Chondrocyte (in vitro differentiated cells): ENCODE measurements at regions not wholly inside any gene's neighbourhood (a gene's known extent, or its start where the extent isn't known, plus 50 kb on each side); places are given as distances from the start of the nearest gene placed in this dataset.

Experiments
- DNase-seq: peaks from one replicate; pipeline ENCODE4 v3.0.0; 2021; ENCODE audit warnings: mixed read lengths, low spot score
- H3K27ac Mint-ChIP-seq: one replicate; pipeline ENCODE4 v1.8.0; 2021; ENCODE audit warnings: mild to moderate bottlenecking, moderate library complexity, mixed read lengths; ENCODE audit not compliant: unreplicated experiment
- H3K27me3 Mint-ChIP-seq: 2 replicates; pipeline ENCODE4 v1.8.0; 2021; ENCODE audit warnings: low read depth, mixed read lengths
- H3K36me3 Mint-ChIP-seq: 2 replicates; pipeline ENCODE4 v1.8.0; 2021; ENCODE audit warnings: low read depth, mixed read lengths
- H3K4me1 Mint-ChIP-seq: 2 replicates; pipeline ENCODE4 v1.8.0; 2021; ENCODE audit warnings: low read depth, mild to moderate bottlenecking, mixed read lengths
- H3K4me3 Mint-ChIP-seq: one replicate; pipeline ENCODE4 v1.8.0; 2021; ENCODE audit warnings: mild to moderate bottlenecking, moderate library complexity, mixed read lengths; ENCODE audit not compliant: unreplicated experiment
- H3K9me3 Mint-ChIP-seq: 2 replicates; pipeline ENCODE4 v1.8.0; 2021; ENCODE audit warnings: low read depth, mixed read lengths
- TF ChIP-seq, protein P1 (sequence below): fragments of 200-600 bp; sonication (generic); IDR thresholded peaks from 2 replicates; pipeline ENCODE4 v1.5.0; 2021; ENCODE audit warnings: antibody characterized with exemption, mild to moderate bottlenecking, moderate library complexity

DNA sequence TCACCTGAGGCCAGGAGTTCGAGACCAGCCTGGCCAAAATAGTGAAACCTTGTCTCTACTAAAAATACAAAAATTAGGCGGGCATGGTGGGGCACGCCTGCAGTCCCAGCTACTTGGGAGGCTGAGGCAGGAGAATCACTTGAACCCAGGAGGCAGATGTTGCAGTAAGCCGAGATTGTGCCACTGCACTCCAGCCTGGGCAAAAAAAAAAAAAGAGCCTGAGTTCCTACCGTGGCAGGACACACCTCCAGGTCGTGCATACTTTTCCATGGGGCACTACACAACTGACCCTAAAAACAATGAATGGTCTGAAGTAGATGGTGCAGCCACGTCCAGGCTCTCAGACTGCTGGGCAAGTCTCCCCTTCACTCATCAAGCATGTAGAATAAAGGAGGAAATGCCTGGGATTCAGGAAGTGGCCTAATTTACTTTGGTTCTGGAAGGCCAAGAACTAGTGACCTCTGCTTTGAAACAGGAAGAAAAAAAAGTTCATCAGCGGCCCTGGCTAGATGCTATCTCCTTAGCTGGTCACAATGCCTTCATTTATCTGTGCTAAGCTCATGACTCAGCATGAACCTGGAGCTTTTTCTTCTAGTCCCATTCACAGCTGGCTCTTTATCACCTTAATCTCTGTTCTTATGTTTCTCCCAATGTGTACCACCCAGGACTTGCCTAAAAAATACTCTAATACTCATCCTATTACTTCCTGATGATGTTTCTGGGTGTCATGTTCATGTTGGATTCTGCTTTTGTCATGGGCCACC is 55.8 kb upstream of the OR6J1 start:
- no peak overlapping the region for H3K27ac Mint-ChIP-seq

DNA sequence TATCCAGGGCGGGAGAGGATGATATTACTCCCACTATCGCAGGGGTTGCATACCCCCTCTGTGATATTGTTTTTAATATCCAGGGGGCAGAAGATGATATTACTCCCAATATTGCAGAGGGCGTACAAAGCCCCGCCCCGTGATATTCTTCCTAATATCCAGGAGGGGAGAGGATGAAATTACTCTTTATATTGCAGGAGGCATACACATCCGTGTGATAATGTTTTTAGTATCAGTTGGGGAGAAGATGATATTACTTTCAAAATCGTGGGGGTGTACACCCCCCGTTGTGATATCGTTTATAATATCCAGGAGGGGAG is 52.9 kb upstream of the OXA1L start:
- no peaks in the 10 kb centered on the region for H3K9me3 Mint-ChIP-seq
- no peak for DNase-seq

More for the DNA sequence above, 55.8 kb upstream of the OR6J1 start:
- H3K4me1 Mint-ChIP-seq = peaks cover 15% of the 10 kb centered on the region
- no peaks in the 10 kb centered on the region for H3K9me3 Mint-ChIP-seq
- no peaks in the 10 kb centered on the region for H3K36me3 Mint-ChIP-seq
- TF ChIP-seq, protein P1, sequence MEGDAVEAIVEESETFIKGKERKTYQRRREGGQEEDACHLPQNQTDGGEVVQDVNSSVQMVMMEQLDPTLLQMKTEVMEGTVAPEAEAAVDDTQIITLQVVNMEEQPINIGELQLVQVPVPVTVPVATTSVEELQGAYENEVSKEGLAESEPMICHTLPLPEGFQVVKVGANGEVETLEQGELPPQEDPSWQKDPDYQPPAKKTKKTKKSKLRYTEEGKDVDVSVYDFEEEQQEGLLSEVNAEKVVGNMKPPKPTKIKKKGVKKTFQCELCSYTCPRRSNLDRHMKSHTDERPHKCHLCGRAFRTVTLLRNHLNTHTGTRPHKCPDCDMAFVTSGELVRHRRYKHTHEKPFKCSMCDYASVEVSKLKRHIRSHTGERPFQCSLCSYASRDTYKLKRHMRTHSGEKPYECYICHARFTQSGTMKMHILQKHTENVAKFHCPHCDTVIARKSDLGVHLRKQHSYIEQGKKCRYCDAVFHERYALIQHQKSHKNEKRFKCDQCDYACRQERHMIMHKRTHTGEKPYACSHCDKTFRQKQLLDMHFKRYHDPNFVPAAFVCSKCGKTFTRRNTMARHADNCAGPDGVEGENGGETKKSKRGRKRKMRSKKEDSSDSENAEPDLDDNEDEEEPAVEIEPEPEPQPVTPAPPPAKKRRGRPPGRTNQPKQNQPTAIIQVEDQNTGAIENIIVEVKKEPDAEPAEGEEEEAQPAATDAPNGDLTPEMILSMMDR = no peak
- no peak for DNase-seq
- no peaks in the 10 kb centered on the region for H3K27me3 Mint-ChIP-seq
- no peak overlapping the region for H3K4me3 Mint-ChIP-seq

DNA sequence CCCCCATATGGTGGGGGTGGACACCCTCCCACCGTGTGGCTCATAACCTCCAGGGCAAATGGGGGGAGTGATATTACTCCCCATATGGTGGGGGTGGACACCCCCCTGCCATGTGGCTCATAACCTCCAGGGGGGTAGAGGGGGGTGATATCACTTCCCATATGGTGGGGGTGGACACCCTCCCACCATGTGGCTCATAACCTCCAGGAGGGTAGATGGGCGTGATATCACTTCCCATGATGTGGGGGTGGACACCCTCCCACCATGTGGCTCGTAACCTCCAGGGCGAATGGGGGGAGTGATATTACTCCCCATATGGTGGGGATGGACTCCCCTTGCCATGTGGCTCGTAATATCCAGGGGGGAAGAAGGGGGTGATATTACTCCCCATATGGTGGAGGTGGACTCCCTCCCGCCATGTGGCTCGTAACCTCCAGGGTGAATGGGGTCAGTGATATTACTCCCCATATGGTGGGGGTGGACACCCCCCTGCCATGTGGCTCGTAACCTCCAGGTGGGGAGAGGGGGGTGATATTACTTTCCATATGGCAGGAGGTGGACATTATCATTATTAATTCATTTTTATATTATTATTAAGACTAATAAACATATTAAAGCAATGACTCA is 51.2 kb upstream of the OXA1L start:
- TF ChIP-seq, protein P1 = no peak
- Mint-ChIP-seq H3K27ac (no peak overlapping the region), H3K9me3 (no peaks in the 10 kb centered on the region), H3K4me3 (no peak overlapping the region), H3K27me3 (peaks cover 7% of the 10 kb centered on the region), H3K4me1 (peaks cover 4% of the 10 kb centered on the region), H3K36me3 (no peaks in the 10 kb centered on the region)
- no peak for DNase-seq

More for the DNA sequence above, 52.9 kb upstream of the OXA1L start:
- Mint-ChIP-seq H3K4me3 (peak overlapping the region; percentile 78), H3K27me3 (peaks cover 8% of the 10 kb centered on the region), H3K36me3 (no peaks in the 10 kb centered on the region), H3K4me1 (peaks cover 4% of the 10 kb centered on the region), H3K27ac (peak overlapping the region; percentile 79)
- TF ChIP-seq, protein P1 = no peak

DNA sequence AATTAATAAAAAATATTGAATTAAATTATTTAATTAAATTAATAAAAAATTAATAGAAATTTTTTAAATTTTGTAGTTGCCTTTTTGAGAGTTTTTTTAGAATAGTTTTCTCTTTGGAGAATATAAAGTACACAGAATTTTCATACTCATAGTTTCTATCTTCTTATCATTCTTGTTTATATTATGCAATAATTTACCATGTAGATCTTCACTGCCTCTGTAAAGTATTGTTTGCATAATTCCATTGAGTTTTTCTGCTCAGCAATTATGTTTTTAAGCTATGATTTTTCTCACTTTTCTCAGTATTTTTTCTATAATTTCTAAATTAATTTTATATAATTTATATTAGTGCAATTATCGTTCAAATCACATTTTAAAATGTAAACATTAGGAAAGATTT is 50.6 kb upstream of the OXA1L start:
- Mint-ChIP-seq H3K36me3 (no peaks in the 10 kb centered on the region), H3K27ac (no peak overlapping the region), H3K4me3 (no peak overlapping the region), H3K4me1 (peaks cover 4% of the 10 kb centered on the region), H3K9me3 (no peaks in the 10 kb centered on the region), H3K27me3 (peaks cover 4% of the 10 kb centered on the region)
- DNase-seq = no peak
- TF ChIP-seq, protein P1 = no peak
